Spleen (tissue), 11 donors: ENCODE measurements at regions not wholly inside any gene's neighbourhood (a gene's known extent, or its start where the extent isn't known, plus 50 kb on each side); places are given as distances from the start of the nearest gene placed in this dataset.

Experiments
- DNase-seq: peaks from one replicate; pipeline ENCODE4 v3.0.0-alpha.2; 2020
- H3K27ac ChIP-seq, 8 donors: fragments of 200-600 bp; sonication (generic) in 7 of 8; 1 replicate in 4 of 8; 2 replicates in 4 of 8; pipeline versions ENCODE4 v1.5.0 to v1.8.0; 2016 to 2021; ENCODE audit warnings: inconsistent platforms in 4 of 8, mild to moderate bottlenecking in 4 of 8, moderate library complexity in 1 of 8
- H3K27me3 ChIP-seq, 7 donors: fragments of 200-600 bp; sonication (generic) in 6 of 7; replicated peaks in 1 of 7; 1 replicate in 4 of 7; 2 replicates in 3 of 7; pipeline versions ENCODE4 v1.5.0 to v1.8.0; 2016 to 2021; ENCODE audit warnings: inconsistent platforms in 3 of 7, mild to moderate bottlenecking in 1 of 7
- H3K36me3 ChIP-seq, 6 donors: fragments of 200-600 bp; sonication (generic) in 5 of 6; 1 replicate in 4 of 6; 2 replicates in 2 of 6; pipeline versions ENCODE4 v1.5.0 to v1.8.0; 2016 to 2021; ENCODE audit warnings: inconsistent platforms in 2 of 6
- H3K4me1 ChIP-seq, 6 donors: fragments of 200-600 bp; sonication (generic) in 5 of 6; 1 replicate in 3 of 6; 2 replicates in 3 of 6; pipeline versions ENCODE4 v1.5.0 to v1.8.0; 2016 to 2021; ENCODE audit warnings: inconsistent platforms in 3 of 6
- H3K4me3 ChIP-seq, 8 donors: fragments of 200-600 bp; sonication (generic) in 7 of 8; 1 replicate in 4 of 8; 2 replicates in 4 of 8; pipeline versions ENCODE4 v1.5.0 to v1.8.0; 2016 to 2021; ENCODE audit warnings: inconsistent platforms in 4 of 8, mild to moderate bottlenecking in 4 of 8, moderate library complexity in 2 of 8
- H3K9me3 ChIP-seq, 8 donors: fragments of 200-600 bp; sonication (generic) in 7 of 8; 1 replicate in 4 of 8; 2 replicates in 4 of 8; pipeline versions ENCODE4 v1.5.0 to v1.8.0; 2016 to 2021; ENCODE audit warnings: inconsistent platforms in 4 of 8
- CTCF ChIP-seq, 11 experiments: fragments of 200-600 bp in 7 of 11; fragments of 450-650 bp in 4 of 11; sonication (generic) in 4 of 11; IDR thresholded peaks in 8 of 11; conservative IDR thresholded peaks in 3 of 11; 1 replicate in 7 of 11; 2 replicates in 4 of 11; pipeline versions ENCODE4 v1.4.0 to v1.8.0; 2016 to 2021; ENCODE audit warnings: antibody characterized with exemption in 11 of 11, inconsistent platforms in 4 of 11, mild to moderate bottlenecking in 1 of 11
- POLR2A ChIP-seq, 3 donors: fragments of 450-650 bp; IDR thresholded peaks; one replicate each; pipeline ENCODE4 v1.5.1; 2017; ENCODE audit warnings: antibody characterized with exemption in 3 of 3, mild to moderate bottlenecking in 1 of 3
- POLR2AphosphoS5 ChIP-seq, 3 donors: sonication (generic); formaldehyde crosslinking; IDR thresholded peaks; one replicate each; pipeline ENCODE4 v1.5.1; 2017; ENCODE audit warnings: antibody characterized with exemption in 3 of 3
- WGBS, 5 donors: extraction: QIAGEN DNeasy Blood & Tissue Kit in 3 of 5; methylation state at CpG; one replicate each; pipeline versions ENCODE4 v1.1.5 to v1.1.7; 2013 to 2018; 5-methylcytosine and 5-hydroxymethylcytosine counted together
- intact Hi-C: fragments of 100-400 bp; cut with DNase I; formaldehyde crosslinking; loops from one replicate; pipeline ENCODE4 v1.15.0; 2023; ENCODE audit warnings: low total_unique reads
- donor health status: healthy with polysubstance abuse.
- donor health status: DM: no; HTN: no; CAD: no; lungs with moderate emphysema.
- donor health status: DM: no; HTN: no; CAD: no.
- donor health status: Bipolar disorder and iron deficiency.
- donor health status: healthy.
- donor health status: DM: no; HTN: no; CAD: no.
- donor health status: DM: yes; HTN: yes; CAD: no.

GRCh38 chr1:234554218-234554697 is 55.7 kb downstream of the IRF2BP2 start:
- Histone ChIP-seq H3K4me1 (peaks cover 0 to 28% (median 13%) of the 10 kb centered on the region in 6 donors), H3K27me3 (no peaks in the 10 kb centered on the region), H3K9me3 (no peaks in the 10 kb centered on the region), H3K27ac (no peak overlapping the region), H3K36me3 (no peaks in the 10 kb centered on the region), H3K4me3 (no peak overlapping the region)
- 83 to 94% (median 86%) methylated on average over 7 of the region's 7 CpGs for WGBS, 5 donors
- no peak for DNase-seq
- intact Hi-C loops = no loop called here
- no peak for TF ChIP-seq POLR2A (IDR thresholded peaks at IDR 0.05)
- no peak for TF ChIP-seq POLR2AphosphoS5 (IDR thresholded peaks at IDR 0.05)
- no peak for TF ChIP-seq CTCF (IDR thresholded peaks at IDR 0.05 in 8 of 11, conservative IDR thresholded peaks at IDR 0.05 in 3 of 11)

GRCh38 chr1:234553240-234554188 is 56.5 kb downstream of the IRF2BP2 start:
- no peak for TF ChIP-seq CTCF (IDR thresholded peaks at IDR 0.05 in 8 of 11, conservative IDR thresholded peaks at IDR 0.05 in 3 of 11)
- TF ChIP-seq POLR2AphosphoS5 (IDR thresholded peaks at IDR 0.05) = peak in 1 of 3 donors; percentile 27
- Histone ChIP-seq H3K4me3 (no peak overlapping the region), H3K9me3 (no peaks in the 10 kb centered on the region), H3K27ac (peak overlapping the region in 3 of 8 donors; percentile 2 to 30 (median 28)), H3K36me3 (no peaks in the 10 kb centered on the region), H3K27me3 (no peaks in the 10 kb centered on the region), H3K4me1 (peaks cover 0 to 28% (median 13%) of the 10 kb centered on the region in 6 donors)
- no peak for DNase-seq
- 58 to 77% (median 70%) methylated on average over 21 of the region's 21 CpGs for WGBS, 5 donors
- intact Hi-C loops = no loop called here

GRCh38 chr1:234551032-234551378 is 59.0 kb downstream of the IRF2BP2 start:
- WGBS, 5 donors = 82 to 96% (median 90%) methylated on average over 6 of the region's 6 CpGs
- intact Hi-C loops = no loop called here
- Histone ChIP-seq H3K9me3 (no peaks in the 10 kb centered on the region), H3K27ac (no peak overlapping the region), H3K36me3 (no peaks in the 10 kb centered on the region), H3K27me3 (no peaks in the 10 kb centered on the region), H3K4me3 (no peak overlapping the region), H3K4me1 (peaks cover 0 to 35% (median 15%) of the 10 kb centered on the region in 6 donors)
- no peak for DNase-seq
- TF ChIP-seq POLR2AphosphoS5 (IDR thresholded peaks at IDR 0.05) = no peak

GRCh38 chr1:234550341-234551031 is 59.5 kb downstream of the IRF2BP2 start:
- no peak overlapping the region for H3K27ac ChIP-seq
- peaks cover 0 to 40% (median 16%) of the 10 kb centered on the region in 6 donors for H3K4me1 ChIP-seq
- no peaks in the 10 kb centered on the region for H3K27me3 ChIP-seq
- TF ChIP-seq POLR2AphosphoS5 (IDR thresholded peaks at IDR 0.05) = no peak
- TF ChIP-seq CTCF (IDR thresholded peaks at IDR 0.05 in 8 of 11, conservative IDR thresholded peaks at IDR 0.05 in 3 of 11) = no peak
- TF ChIP-seq POLR2A (IDR thresholded peaks at IDR 0.05) = no peak
- intact Hi-C loops = no loop called here
- H3K36me3 ChIP-seq = no peaks in the 10 kb centered on the region
- WGBS, 5 donors = 67 to 85% (median 76%) methylated on average over 16 of the region's 16 CpGs
- H3K4me3 ChIP-seq = no peak overlapping the region
- H3K9me3 ChIP-seq = no peaks in the 10 kb centered on the region
- DNase-seq = no peak
